ENCODE measurements at regions not wholly inside any gene's neighbourhood (a gene's known extent, or its start where the extent isn't known, plus 50 kb on each side); places are given as distances from the start of the nearest gene placed in this dataset.
A peak's percentile ranks its signal among the peaks of the same experiment; 100 is the strongest.

DNA sequence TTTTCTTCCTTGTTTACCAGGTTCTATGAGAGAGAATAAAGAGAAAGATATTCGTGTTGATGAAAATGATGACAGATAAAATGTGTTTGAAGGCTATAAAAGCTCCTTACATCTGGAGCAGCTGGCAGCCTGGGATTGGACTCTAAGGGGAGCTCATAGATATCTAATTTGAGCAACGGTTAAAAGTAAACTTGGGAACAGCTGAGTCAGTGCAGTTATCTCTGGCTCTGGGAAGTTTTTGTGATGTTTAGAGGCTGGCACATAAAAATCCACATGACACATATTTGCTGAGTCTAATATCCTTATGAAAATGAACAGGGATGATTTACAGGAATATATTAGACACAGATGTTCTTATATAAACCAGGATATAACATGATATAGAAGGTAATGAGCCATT, 331.8 kb upstream of the TENM3 start:
- no peak overlapping the region for H3K9ac ChIP-seq (ENCODE audit: low read depth, low read length)
- no peaks in the 10 kb centered on the region for H3K36me3 ChIP-seq (ENCODE audit: control insufficient read depth, insufficient read depth, low read length)
- ATAC-seq (ENCODE audit: low read depth), result peak; percentile 82
- no peak overlapping the region for H3K4me3 ChIP-seq (ENCODE audit: insufficient read depth, low read depth, low read length)
- CTCF ChIA-PET, result no interaction called here
- H4K5ac ChIP-seq (ENCODE audit: low read depth, low read length), result no peak overlapping the region
- no peak overlapping the region for H2AK5ac ChIP-seq (ENCODE audit: low read depth, low read length)
- H3K14ac ChIP-seq (replicated peaks; ENCODE audit: low read depth, low read length), result no peak overlapping the region
- no peak overlapping the region for H3K18ac ChIP-seq (ENCODE audit: low read depth, low read length)
- no peak overlapping the region for H2BK15ac ChIP-seq (ENCODE audit: low read depth, low read length)
- POLR2A ChIA-PET (ENCODE audit: unreplicated experiment), result no interaction called here
- no peaks in the 10 kb centered on the region; the same call in 1 of the 2 replicates for H3K4me1 ChIP-seq (ENCODE audit: control insufficient read depth, insufficient read depth, low read length)
- H3K4me2 ChIP-seq (ENCODE audit: low read depth, low read length), result no peak overlapping the region
- H2BK20ac ChIP-seq (ENCODE audit: low read depth, low read length), result no peak overlapping the region
- H2AFZ ChIP-seq (replicated peaks; ENCODE audit: low read length, poor library complexity), result no peak overlapping the region
- intact Hi-C loops (cut with micrococcal nuclease) (loop anchor here (5.0 kb wide), 1 partner anchor 231 kb away; no protein-coding TSS in a partner anchor), in situ Hi-C loops (cut with MboI; ENCODE audit: low sequenced_read_pairs) (no loop called here), dilution Hi-C loops (cut with HindIII; ENCODE audit: low sequenced_read_pairs, unreplicated experiment) (no loop called here)
- BruUV-seq (replicated peaks), result no TSS peak
- H3K27me3 ChIP-seq (ENCODE audit: control insufficient read depth, insufficient read depth, low read length), result no peaks in the 10 kb centered on the region
- H4K8ac ChIP-seq (ENCODE audit: low read depth in 2 of 2, low read length in 2 of 2), result no peak overlapping the region
- no peaks in the 10 kb centered on the region for H3K9me1 ChIP-seq (ENCODE audit: insufficient read depth, low read length)
- no peak overlapping the region for H2AK9ac ChIP-seq (replicated peaks; ENCODE audit: low read depth, low read length, poor library complexity)
- H3K4ac ChIP-seq (ENCODE audit: low read depth, low read length), result no peak overlapping the region
- WGBS, 2 experiments (ENCODE audit: extremely low coverage in 2 of 2, insufficient read length in 1 of 2), result no CpG with 5 or more reads among the region's 2 CpGs
- H3K79me1 ChIP-seq (ENCODE audit: low read depth in 1 of 2, low read length in 2 of 2), result no peaks in the 10 kb centered on the region
- H2BK5ac ChIP-seq (ENCODE audit: low read depth, low read length, poor library complexity, severe bottlenecking), result no peak overlapping the region
- DNase-seq, result peak; percentile 79
- H3K23ac ChIP-seq (ENCODE audit: low read depth, low read length), result no peak overlapping the region
- no peaks in the 10 kb centered on the region for H4K20me1 ChIP-seq (ENCODE audit: insufficient read depth, low read length)
- peaks cover 5% of the 10 kb centered on the region; the same call in 1 of the 2 replicates for H3K9me3 ChIP-seq (ENCODE audit: control insufficient read depth, insufficient read depth, low read length)
- no peak overlapping the region for H3K27ac ChIP-seq (ENCODE audit: insufficient read depth, low read length)
- TF ChIP-seq, protein P1, sequence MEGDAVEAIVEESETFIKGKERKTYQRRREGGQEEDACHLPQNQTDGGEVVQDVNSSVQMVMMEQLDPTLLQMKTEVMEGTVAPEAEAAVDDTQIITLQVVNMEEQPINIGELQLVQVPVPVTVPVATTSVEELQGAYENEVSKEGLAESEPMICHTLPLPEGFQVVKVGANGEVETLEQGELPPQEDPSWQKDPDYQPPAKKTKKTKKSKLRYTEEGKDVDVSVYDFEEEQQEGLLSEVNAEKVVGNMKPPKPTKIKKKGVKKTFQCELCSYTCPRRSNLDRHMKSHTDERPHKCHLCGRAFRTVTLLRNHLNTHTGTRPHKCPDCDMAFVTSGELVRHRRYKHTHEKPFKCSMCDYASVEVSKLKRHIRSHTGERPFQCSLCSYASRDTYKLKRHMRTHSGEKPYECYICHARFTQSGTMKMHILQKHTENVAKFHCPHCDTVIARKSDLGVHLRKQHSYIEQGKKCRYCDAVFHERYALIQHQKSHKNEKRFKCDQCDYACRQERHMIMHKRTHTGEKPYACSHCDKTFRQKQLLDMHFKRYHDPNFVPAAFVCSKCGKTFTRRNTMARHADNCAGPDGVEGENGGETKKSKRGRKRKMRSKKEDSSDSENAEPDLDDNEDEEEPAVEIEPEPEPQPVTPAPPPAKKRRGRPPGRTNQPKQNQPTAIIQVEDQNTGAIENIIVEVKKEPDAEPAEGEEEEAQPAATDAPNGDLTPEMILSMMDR (conservative IDR thresholded peaks at IDR 0.05; ENCODE audit: low read depth, low read length), result peak; percentile 20; the same call in 1 of the 2 replicates
- no peak for TF ChIP-seq MXI1 (IDR thresholded peaks at IDR 0.05; ENCODE audit: borderline replicate concordance, low read depth, low read length)
- TF ChIP-seq RAD21 (IDR thresholded peaks at IDR 0.05; ENCODE audit: low read length), result peak; percentile 25
- peak; percentile 60 for TF ChIP-seq MAFK (IDR thresholded peaks at IDR 0.05; ENCODE audit: low read depth, low read length)
- peak; percentile 44; the same call in 1 of the 2 replicates for TF ChIP-seq NFE2L2 (IDR thresholded peaks at IDR 0.05; ENCODE audit: low read depth, low read length)
- no peak overlapping the region for H3K56ac ChIP-seq (ENCODE audit: extremely low read depth, insufficient read depth, low read length)
- no peak overlapping the region for H4K91ac ChIP-seq (ENCODE audit: insufficient read depth, low read depth, low read length)
- H2BK120ac ChIP-seq (ENCODE audit: low read depth, low read length), result no peak overlapping the region

Data from IMR-90 (cell line).